Psoas muscle (tissue), 7 donors: ENCODE measurements at regions not wholly inside any gene's neighbourhood (a gene's known extent, or its start where the extent isn't known, plus 50 kb on each side); places are given as distances from the start of the nearest gene placed in this dataset.
"Not testable (repeated sequence)": the region's sequence is repeated elsewhere in the genome, so short reads cannot be mapped to it uniquely, and the experiment has no call there.

Experiments
- ATAC-seq, 4 donors: fragments of 200-7000 bp; cut with Tn5 transposase; one replicate each; pipeline ENCODE4 v1.9.1; 2020; ENCODE audit warnings: moderate library complexity in 3 of 4, mild to moderate bottlenecking in 2 of 4
- DNase-seq, 2 donors: peaks; one replicate each; pipeline ENCODE4 v3.0.0-alpha.2; 2020
- H3K27ac ChIP-seq: fragments of 200-600 bp; one replicate; pipeline ENCODE4 v1.8.0; 2022
- H3K27me3 ChIP-seq, 3 donors: fragments of 200-600 bp in 1 of 3; one replicate each; pipeline versions ENCODE4 v1.6.1 to v1.8.0; 2013 to 2022; ENCODE audit warnings: low read length in 2 of 3, mild to moderate bottlenecking in 2 of 3, moderate library complexity in 1 of 3; ENCODE audit not compliant: insufficient read depth in 3 of 3
- H3K36me3 ChIP-seq, 2 donors: fragments of 200-600 bp in 1 of 2; one replicate each; pipeline versions ENCODE4 v1.6.1 to v1.8.0; 2013 to 2022; ENCODE audit warnings: low read depth in 1 of 2, mild to moderate bottlenecking in 1 of 2, moderate library complexity in 1 of 2; ENCODE audit not compliant: insufficient read depth in 1 of 2
- H3K4me1 ChIP-seq: fragments of 200-600 bp; one replicate; pipeline ENCODE4 v1.8.0; 2022
- H3K4me3 ChIP-seq: fragments of 200-600 bp; one replicate; pipeline ENCODE4 v1.8.0; 2022; ENCODE audit warnings: mild to moderate bottlenecking
- H3K9me3 ChIP-seq: fragments of 200-600 bp; one replicate; pipeline ENCODE4 v1.8.0; 2022
- WGBS, 3 donors: extraction: QIAGEN DNeasy Blood & Tissue Kit; methylation state at CpG; one replicate each; pipeline versions ENCODE4 v1.1.6 to v1.1.7; 2013; 5-methylcytosine and 5-hydroxymethylcytosine counted together
- intact Hi-C, 2 donors: fragments of 100-400 bp; cut with DNase I; formaldehyde crosslinking; loops; one replicate each; pipeline versions ENCODE4 v1.11.0 to v1.14.2; 2022
- TF ChIP-seq, protein P1 (sequence below): fragments of 200-600 bp; IDR thresholded peaks from one replicate; pipeline ENCODE4 v1.8.0; 2022; ENCODE audit warnings: antibody characterized with exemption
- donor health status: healthy with polysubstance abuse.
- donor health status: DM: no; HTN: no; CAD: no; lungs with moderate emphysema.
- donor health status: Bipolar disorder and iron deficiency.
- donor health status: healthy.
- donor health status: DM: yes; HTN: yes; CAD: no.
- donor health status: DM: no; HTN: no; CAD: no.
- donor health status: DM: yes; HTN: yes; CAD: no.

GRCh38 chr14:43285575-43285974 lies 1221.5 kb downstream of the FSCB start:
- H3K9me3 ChIP-seq: no peaks in the 10 kb centered on the region
- no peaks in the 10 kb centered on the region for H3K36me3 ChIP-seq
- intact Hi-C loops: no loop called here
- no peak for DNase-seq
- H3K4me1 ChIP-seq: no peaks in the 10 kb centered on the region
- no peak for ATAC-seq
- H3K4me3 ChIP-seq: no peak overlapping the region
- TF ChIP-seq, protein P1, sequence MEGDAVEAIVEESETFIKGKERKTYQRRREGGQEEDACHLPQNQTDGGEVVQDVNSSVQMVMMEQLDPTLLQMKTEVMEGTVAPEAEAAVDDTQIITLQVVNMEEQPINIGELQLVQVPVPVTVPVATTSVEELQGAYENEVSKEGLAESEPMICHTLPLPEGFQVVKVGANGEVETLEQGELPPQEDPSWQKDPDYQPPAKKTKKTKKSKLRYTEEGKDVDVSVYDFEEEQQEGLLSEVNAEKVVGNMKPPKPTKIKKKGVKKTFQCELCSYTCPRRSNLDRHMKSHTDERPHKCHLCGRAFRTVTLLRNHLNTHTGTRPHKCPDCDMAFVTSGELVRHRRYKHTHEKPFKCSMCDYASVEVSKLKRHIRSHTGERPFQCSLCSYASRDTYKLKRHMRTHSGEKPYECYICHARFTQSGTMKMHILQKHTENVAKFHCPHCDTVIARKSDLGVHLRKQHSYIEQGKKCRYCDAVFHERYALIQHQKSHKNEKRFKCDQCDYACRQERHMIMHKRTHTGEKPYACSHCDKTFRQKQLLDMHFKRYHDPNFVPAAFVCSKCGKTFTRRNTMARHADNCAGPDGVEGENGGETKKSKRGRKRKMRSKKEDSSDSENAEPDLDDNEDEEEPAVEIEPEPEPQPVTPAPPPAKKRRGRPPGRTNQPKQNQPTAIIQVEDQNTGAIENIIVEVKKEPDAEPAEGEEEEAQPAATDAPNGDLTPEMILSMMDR: no peak
- no peaks in the 10 kb centered on the region for H3K27me3 ChIP-seq
- no peak overlapping the region for H3K27ac ChIP-seq

GRCh38 chr14:43260056-43260455 lies 1247.0 kb downstream of the FSCB start:
- 85 to 88% (median 85%) methylated on average over 4 of the region's 4 CpGs for WGBS, 3 donors
- no peaks in the 10 kb centered on the region for H3K9me3 ChIP-seq
- DNase-seq: no peak
- H3K4me1 ChIP-seq: no peaks in the 10 kb centered on the region
- no peak overlapping the region for H3K4me3 ChIP-seq
- intact Hi-C loops: no loop called here
- ATAC-seq: no peak
- H3K27me3 ChIP-seq: no peaks in the 10 kb centered on the region
- no peaks in the 10 kb centered on the region for H3K36me3 ChIP-seq
- H3K27ac ChIP-seq: no peak overlapping the region
- TF ChIP-seq, protein P1: no peak

DNA sequence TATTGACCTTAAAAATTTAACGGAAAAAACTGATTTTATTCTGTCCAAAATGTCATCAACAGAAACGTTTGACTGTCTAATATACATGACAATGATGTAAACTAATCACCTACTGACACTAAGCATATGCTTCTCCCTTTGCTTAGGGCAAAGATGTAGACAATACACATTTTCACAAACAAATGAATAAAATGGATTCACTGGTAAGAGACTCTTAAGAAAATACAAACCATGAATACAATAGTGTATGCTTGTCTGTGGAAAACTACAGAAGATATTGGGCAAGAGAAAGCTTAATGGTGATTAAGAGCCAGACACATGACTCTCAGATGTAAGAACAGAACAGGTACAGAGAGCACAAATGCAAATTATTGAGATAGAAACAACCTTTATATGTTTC lies 1248.7 kb downstream of the FSCB start:
- Histone ChIP-seq H3K36me3 (no peaks in the 10 kb centered on the region), H3K4me3 (no peak overlapping the region), H3K27me3 (no peaks in the 10 kb centered on the region), H3K4me1 (no peaks in the 10 kb centered on the region), H3K27ac (no peak overlapping the region), H3K9me3 (no peaks in the 10 kb centered on the region)
- 55 to 62% (median 60%) methylated on average over 2 of the region's 2 CpGs for WGBS, 3 donors
- DNase-seq (no peak), ATAC-seq (no peak)
- TF ChIP-seq, protein P1: no peak
- intact Hi-C loops: no loop called here

DNA sequence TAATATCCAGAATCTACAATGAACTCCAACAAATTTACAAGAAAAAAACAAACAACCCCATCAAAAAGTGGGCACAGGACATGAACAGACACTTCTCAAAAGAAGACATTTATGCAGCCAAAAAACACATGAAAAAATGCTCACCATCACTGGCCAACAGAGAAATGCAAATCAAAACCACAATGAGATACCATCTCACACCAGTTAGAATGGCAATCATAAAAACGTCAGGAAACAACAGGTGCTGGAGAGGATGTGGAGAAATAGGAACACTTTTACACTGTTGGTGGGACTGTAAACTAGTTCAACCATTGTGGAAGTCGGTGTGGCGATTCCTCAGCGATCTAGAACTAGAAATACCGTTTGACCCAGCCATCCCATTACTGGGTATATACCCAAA lies 1250.1 kb downstream of the FSCB start:
- H3K36me3 ChIP-seq, H3K27ac ChIP-seq, H3K4me3 ChIP-seq, DNase-seq, H3K4me1 ChIP-seq, H3K9me3 ChIP-seq, H3K27me3 ChIP-seq, ATAC-seq, intact Hi-C loops: not testable (repeated sequence)
- 79 to 86% (median 83%) methylated on average over 5 of the region's 5 CpGs for WGBS, 3 donors

GRCh38 chr14:43252866-43253265 lies 1254.2 kb downstream of the FSCB start:
- TF ChIP-seq, protein P1: no peak
- Histone ChIP-seq H3K27me3 (no peaks in the 10 kb centered on the region), H3K4me3 (no peak overlapping the region), H3K4me1 (no peaks in the 10 kb centered on the region), H3K9me3 (no peaks in the 10 kb centered on the region), H3K27ac (no peak overlapping the region), H3K36me3 (no peaks in the 10 kb centered on the region)
- WGBS, 3 donors: 89 to 90% (median 89%) methylated on average over 6 of the region's 6 CpGs
- DNase-seq (no peak), ATAC-seq (no peak)
- intact Hi-C loops: no loop called here
